ENCODE measurements at regions not wholly inside any gene's neighbourhood (a gene's known extent, or its start where the extent isn't known, plus 50 kb on each side); places are given as distances from the start of the nearest gene placed in this dataset.

- Histone ChIP-seq H3F3A (ENCODE audit: insufficient read depth, low read length, poor library complexity, severe bottlenecking) (no peaks in the 10 kb centered on the region), H3K36me3 (ENCODE audit: insufficient read depth, low read length) (no peaks in the 10 kb centered on the region), H2AFZ (ENCODE audit: low read depth, low read length) (no peak overlapping the region), H3K9ac (ENCODE audit: low read length) (no peak overlapping the region), H3K27me3 (ENCODE audit: insufficient read depth, low read depth, low read length) (no peaks in the 10 kb centered on the region), H4K20me1 (ENCODE audit: insufficient read depth) (no peaks in the 10 kb centered on the region), H3K27ac (ENCODE audit: low read length) (no peak overlapping the region), H3K4me3 (ENCODE audit: low read length) (no peak overlapping the region), H3K79me2 (replicated peaks; ENCODE audit: insufficient read depth, low read length) (no peaks in the 10 kb centered on the region), H3K4me2 (ENCODE audit: low read length) (no peak overlapping the region), H3K9me3 (ENCODE audit: low read length) (no peaks in the 10 kb centered on the region), H3K9me2 (ENCODE audit: insufficient read depth, low read length) (no peaks in the 10 kb centered on the region)
- TF ChIP-seq EP300 (conservative IDR thresholded peaks at IDR 0.05; ENCODE audit: poor library complexity, severe bottlenecking) = no peak
- no peak for TF ChIP-seq EZH2 (IDR thresholded peaks at IDR 0.05; ENCODE audit: borderline replicate concordance, insufficient read depth, low read length, poor library complexity, severe bottlenecking)
- no peak for TF ChIP-seq REST (IDR thresholded peaks at IDR 0.05; ENCODE audit: borderline replicate concordance)
- no peak for TF ChIP-seq POLR2AphosphoS5 (IDR thresholded peaks at IDR 0.05)
- no peak for TF ChIP-seq RAD21 (conservative IDR thresholded peaks at IDR 0.05)
- no peak for TF ChIP-seq CTCF (IDR thresholded peaks at IDR 0.05; ENCODE audit: poor library complexity, severe bottlenecking)
- TF ChIP-seq SMC3 (conservative IDR thresholded peaks at IDR 0.05; ENCODE audit: poor library complexity) = no peak
- no peak for TF ChIP-seq MXI1 (conservative IDR thresholded peaks at IDR 0.05; ENCODE audit: poor library complexity, severe bottlenecking)
- no peak for TF ChIP-seq TAF1 (IDR thresholded peaks at IDR 0.05; ENCODE audit: low read depth)
Measured at GRCh38 chr7:113320419-113320818, 202.1 kb upstream of the SMIM30 start.

GRCh38 chr7:113314594-113314993, 196.2 kb upstream of the SMIM30 start:
- no peak overlapping the region for H3K27ac ChIP-seq (ENCODE audit: low read length)
- H4K20me1 ChIP-seq (ENCODE audit: insufficient read depth) = no peaks in the 10 kb centered on the region
- H3K36me3 ChIP-seq (ENCODE audit: insufficient read depth, low read length) = no peaks in the 10 kb centered on the region
- H2AFZ ChIP-seq (ENCODE audit: low read depth, low read length) = no peak overlapping the region
- H3K27me3 ChIP-seq (ENCODE audit: insufficient read depth, low read depth, low read length) = no peaks in the 10 kb centered on the region
- TF ChIP-seq EP300 (conservative IDR thresholded peaks at IDR 0.05; ENCODE audit: poor library complexity, severe bottlenecking) (no peak), REST (IDR thresholded peaks at IDR 0.05; ENCODE audit: borderline replicate concordance) (no peak), EZH2 (IDR thresholded peaks at IDR 0.05; ENCODE audit: borderline replicate concordance, insufficient read depth, low read length, poor library complexity, severe bottlenecking) (no peak), TAF1 (IDR thresholded peaks at IDR 0.05; ENCODE audit: low read depth) (no peak), SMC3 (conservative IDR thresholded peaks at IDR 0.05; ENCODE audit: poor library complexity) (no peak), CTCF (IDR thresholded peaks at IDR 0.05; ENCODE audit: poor library complexity, severe bottlenecking) (no peak), MXI1 (conservative IDR thresholded peaks at IDR 0.05; ENCODE audit: poor library complexity, severe bottlenecking) (no peak), RAD21 (conservative IDR thresholded peaks at IDR 0.05) (no peak), POLR2AphosphoS5 (IDR thresholded peaks at IDR 0.05) (no peak)
- H3K4me2 ChIP-seq (ENCODE audit: low read length) = no peak overlapping the region
- H3K79me2 ChIP-seq (replicated peaks; ENCODE audit: insufficient read depth, low read length) = no peaks in the 10 kb centered on the region
- H3K9me3 ChIP-seq (ENCODE audit: low read length) = no peaks in the 10 kb centered on the region
- H3K9me2 ChIP-seq (ENCODE audit: insufficient read depth, low read length) = no peaks in the 10 kb centered on the region
- no peaks in the 10 kb centered on the region for H3F3A ChIP-seq (ENCODE audit: insufficient read depth, low read length, poor library complexity, severe bottlenecking)
- no peak overlapping the region for H3K9ac ChIP-seq (ENCODE audit: low read length)
- H3K4me3 ChIP-seq (ENCODE audit: low read length) = no peak overlapping the region
